NT2/D1 (cell line): ENCODE measurements at regions not wholly inside any gene's neighbourhood (a gene's known extent, or its start where the extent isn't known, plus 50 kb on each side); places are given as distances from the start of the nearest gene placed in this dataset.
"Not testable (repeated sequence)": the region's sequence is repeated elsewhere in the genome, so short reads cannot be mapped to it uniquely, and the experiment has no call there.

Experiments used
- DNase-seq: peaks from one replicate; pipeline ENCODE4 v3.0.0-alpha.2; 2011; ENCODE audit warnings: low read depth, low spot score
- H3K27me3 ChIP-seq: 2 replicates; pipeline ENCODE4 v1.6.0; 2011; ENCODE audit warnings: mild to moderate bottlenecking; ENCODE audit not compliant: insufficient read length, insufficient read depth
- H3K36me3 ChIP-seq: 2 replicates; pipeline ENCODE4 v1.6.1; 2011; ENCODE audit warnings: mild to moderate bottlenecking, low read length, mixed read lengths; ENCODE audit not compliant: insufficient read depth, insufficient read length
- H3K4me1 ChIP-seq: 2 replicates; pipeline ENCODE4 v1.5.1; 2011; ENCODE audit not compliant: insufficient read depth, insufficient read length
- H3K4me3 ChIP-seq: 2 replicates; pipeline ENCODE4 v1.5.1; 2011; ENCODE audit warnings: low read depth; ENCODE audit not compliant: insufficient read length
- H3K9ac ChIP-seq: 2 replicates; pipeline ENCODE4 v1.6.0; 2011; ENCODE audit warnings: low read depth; ENCODE audit not compliant: insufficient read length
- H3K9me3 ChIP-seq: 2 replicates; pipeline ENCODE4 v1.5.1; 2011; ENCODE audit warnings: mild to moderate bottlenecking, low read length; ENCODE audit not compliant: insufficient read depth
- SUZ12 ChIP-seq: IDR thresholded peaks from 2 replicates; pipeline ENCODE4 v1.6.1; 2011; ENCODE audit not compliant: insufficient read length, insufficient read depth; ENCODE audit errors: extremely low read depth
- YY1 ChIP-seq: IDR thresholded peaks from 2 replicates; pipeline ENCODE4 v1.6.1; 2011; ENCODE audit not compliant: insufficient read length, insufficient read depth
- ZNF274 ChIP-seq: IDR thresholded peaks from 2 replicates; pipeline ENCODE4 v1.6.1; 2011; ENCODE audit warnings: mild to moderate bottlenecking, low read depth, low read length

- TF ChIP-seq SUZ12 (no peak), ZNF274 (no peak), YY1 (no peak)
- peak; percentile 66 for DNase-seq
- Histone ChIP-seq H3K4me3 (no peak overlapping the region), H3K9ac (no peak overlapping the region), H3K9me3 (no peaks in the 10 kb centered on the region), H3K27me3 (no peaks in the 10 kb centered on the region), H3K36me3 (no peaks in the 10 kb centered on the region), H3K4me1 (no peaks in the 10 kb centered on the region)
Measured at GRCh38 chr6:12637960-12638641, 78.5 kb upstream of the PHACTR1 start.

GRCh38 chr6:12640438-12640837, 76.1 kb upstream of the PHACTR1 start:
- Histone ChIP-seq H3K27me3 (no peaks in the 10 kb centered on the region), H3K4me1 (no peaks in the 10 kb centered on the region), H3K4me3 (no peak overlapping the region), H3K36me3 (no peaks in the 10 kb centered on the region), H3K9ac (no peak overlapping the region), H3K9me3 (no peaks in the 10 kb centered on the region)
- TF ChIP-seq YY1: no peak
- TF ChIP-seq ZNF274: no peak
- no peak for TF ChIP-seq SUZ12
- DNase-seq: no peak

GRCh38 chr6:12641785-12642184, 74.8 kb upstream of the PHACTR1 start:
- H3K36me3 ChIP-seq, H3K4me3 ChIP-seq, H3K9me3 ChIP-seq, DNase-seq, H3K9ac ChIP-seq, H3K4me1 ChIP-seq, H3K27me3 ChIP-seq: not testable (repeated sequence)

- DNase-seq: no peak
- Histone ChIP-seq H3K9me3 (no peaks in the 10 kb centered on the region), H3K27me3 (no peaks in the 10 kb centered on the region), H3K9ac (no peak overlapping the region), H3K36me3 (no peaks in the 10 kb centered on the region), H3K4me1 (no peaks in the 10 kb centered on the region), H3K4me3 (no peak overlapping the region)
- TF ChIP-seq ZNF274 (no peak), SUZ12 (no peak), YY1 (no peak)
Measured at GRCh38 chr6:12645941-12646340, 70.6 kb upstream of the PHACTR1 start.

- TF ChIP-seq YY1: no peak
- TF ChIP-seq SUZ12: no peak
- TF ChIP-seq ZNF274: no peak
- Histone ChIP-seq H3K4me1 (no peaks in the 10 kb centered on the region), H3K4me3 (no peak overlapping the region), H3K36me3 (no peaks in the 10 kb centered on the region), H3K9me3 (no peaks in the 10 kb centered on the region), H3K9ac (no peak overlapping the region), H3K27me3 (no peaks in the 10 kb centered on the region)
- no peak for DNase-seq
Measured at GRCh38 chr6:12648171-12648570, 68.4 kb upstream of the PHACTR1 start.

GRCh38 chr6:12649325-12649724, 67.2 kb upstream of the PHACTR1 start:
- TF ChIP-seq SUZ12 (no peak), YY1 (no peak), ZNF274 (no peak)
- H3K9ac ChIP-seq: no peak overlapping the region
- no peaks in the 10 kb centered on the region for H3K4me1 ChIP-seq
- H3K36me3 ChIP-seq: no peaks in the 10 kb centered on the region
- no peaks in the 10 kb centered on the region for H3K27me3 ChIP-seq
- no peaks in the 10 kb centered on the region for H3K9me3 ChIP-seq
- DNase-seq: no peak
- H3K4me3 ChIP-seq: no peak overlapping the region

GRCh38 chr6:12653486-12653885, 63.1 kb upstream of the PHACTR1 start:
- DNase-seq: no peak
- H3K27me3 ChIP-seq: no peaks in the 10 kb centered on the region
- H3K36me3 ChIP-seq: no peaks in the 10 kb centered on the region
- H3K4me3 ChIP-seq: no peak overlapping the region
- no peaks in the 10 kb centered on the region for H3K4me1 ChIP-seq
- TF ChIP-seq ZNF274 (no peak), YY1 (no peak), SUZ12 (no peak)
- no peak overlapping the region for H3K9ac ChIP-seq
- H3K9me3 ChIP-seq: no peaks in the 10 kb centered on the region
